Testis (tissue), 2 donors: ENCODE measurements at regions not wholly inside any gene's neighbourhood (a gene's known extent, or its start where the extent isn't known, plus 50 kb on each side); places are given as distances from the start of the nearest gene placed in this dataset.
A peak's percentile ranks its signal among the peaks of the same experiment; 100 is the strongest.

Experiments
- DNase-seq: peaks from one replicate; pipeline ENCODE4 v3.0.0-alpha.2; 2019
- H3K27ac ChIP-seq, 2 donors: fragments of 200-600 bp; sonication (generic); one replicate each; pipeline ENCODE4 v1.5.1; 2019
- H3K27me3 ChIP-seq: fragments of 200-600 bp; sonication (generic); one replicate; pipeline ENCODE4 v1.5.1; 2019
- H3K36me3 ChIP-seq: fragments of 200-600 bp; sonication (generic); one replicate; pipeline ENCODE4 v1.5.1; 2017; ENCODE audit warnings: low read depth; ENCODE audit errors: missing control alignments
- H3K4me1 ChIP-seq: fragments of 200-600 bp; sonication (generic); one replicate; pipeline ENCODE4 v1.5.1; 2019
- H3K4me3 ChIP-seq, 2 donors: fragments of 200-600 bp; sonication (generic); one replicate each; pipeline ENCODE4 v1.5.1; 2017 to 2019
- H3K9me3 ChIP-seq: fragments of 200-600 bp; sonication (generic); one replicate; pipeline ENCODE4 v1.5.1; 2017
- CTCF ChIP-seq, 3 experiments: fragments of 450-650 bp in 2 of 3; fragments of 200-600 bp in 1 of 3; sonication (generic) in 1 of 3; IDR thresholded peaks; one replicate each; pipeline ENCODE4 v1.5.1; 2016 to 2019; ENCODE audit warnings: antibody characterized with exemption in 3 of 3, mild to moderate bottlenecking in 2 of 3, moderate library complexity in 1 of 3
- POLR2A ChIP-seq: fragments of 450-650 bp; IDR thresholded peaks from one replicate; pipeline ENCODE4 v1.6.1; 2017; ENCODE audit warnings: antibody characterized with exemption, mild to moderate bottlenecking, moderate library complexity
- WGBS, 2 donors: methylation state at CpG; one replicate each; pipeline ENCODE4 v1.1.5; 2018; 5-methylcytosine and 5-hydroxymethylcytosine counted together
- intact Hi-C: fragments of 100-400 bp; cut with DNase I; formaldehyde crosslinking; loops from one replicate; pipeline ENCODE4 v1.15.1; 2023; ENCODE audit warnings: low total_unique reads

- WGBS, 2 donors: 93 to 97% methylated on average over 6 of the region's 6 CpGs
- Histone ChIP-seq H3K36me3 (no peaks in the 10 kb centered on the region), H3K27ac (no peak overlapping the region), H3K4me1 (no peaks in the 10 kb centered on the region), H3K27me3 (no peaks in the 10 kb centered on the region), H3K9me3 (no peaks in the 10 kb centered on the region), H3K4me3 (no peak overlapping the region)
- intact Hi-C loops: no loop called here
- DNase-seq: no peak
- TF ChIP-seq CTCF (IDR thresholded peaks at IDR 0.05) (no peak), POLR2A (no peak)
Measured at GRCh38 chr13:88896466-88896865, 1225.3 kb downstream of the SLITRK5 start.

- TF ChIP-seq POLR2A (no peak), CTCF (IDR thresholded peaks at IDR 0.05) (no peak)
- peak overlapping the region in 1 of 2 donors; percentile 57 for H3K27ac ChIP-seq
- H3K9me3 ChIP-seq: no peaks in the 10 kb centered on the region
- no peaks in the 10 kb centered on the region for H3K36me3 ChIP-seq
- 18 to 34% methylated on average over 2 of the region's 2 CpGs for WGBS, 2 donors
- no peaks in the 10 kb centered on the region for H3K4me1 ChIP-seq
- H3K27me3 ChIP-seq: no peaks in the 10 kb centered on the region
- H3K4me3 ChIP-seq: no peak overlapping the region
- DNase-seq: peak; percentile 67
- intact Hi-C loops: no loop called here
Measured at GRCh38 chr13:88908961-88909441, 1237.8 kb downstream of the SLITRK5 start.

- 83 to 89% methylated on average over 3 of the region's 3 CpGs for WGBS, 2 donors
- H3K27me3 ChIP-seq: no peaks in the 10 kb centered on the region
- no peaks in the 10 kb centered on the region for H3K36me3 ChIP-seq
- H3K4me3 ChIP-seq: no peak overlapping the region
- H3K27ac ChIP-seq: no peak overlapping the region
- H3K9me3 ChIP-seq: no peaks in the 10 kb centered on the region
- no peaks in the 10 kb centered on the region for H3K4me1 ChIP-seq
- intact Hi-C loops: no loop called here
- DNase-seq: no peak
- TF ChIP-seq POLR2A (no peak), CTCF (IDR thresholded peaks at IDR 0.05) (no peak)
Measured at GRCh38 chr13:88919970-88920628, 1248.9 kb downstream of the SLITRK5 start.

DNA sequence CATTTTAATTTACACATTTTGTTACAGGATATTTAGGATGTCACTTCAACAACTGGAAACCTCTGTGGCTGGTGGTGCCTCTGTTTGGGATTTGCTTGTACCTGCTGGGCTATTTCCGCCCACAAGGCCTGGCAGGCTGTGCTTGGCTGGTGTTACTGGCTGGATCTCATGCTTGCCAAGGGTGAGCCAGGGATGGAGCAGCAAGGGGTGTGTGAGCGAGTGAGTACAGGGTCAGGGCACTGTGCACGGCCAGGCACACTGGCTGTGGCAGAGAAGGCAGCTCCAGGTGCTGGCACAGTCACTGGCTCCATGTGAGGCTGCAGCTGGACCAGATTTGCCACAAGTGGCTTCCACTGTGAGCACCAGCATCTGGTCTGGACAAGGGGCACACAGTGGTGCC lies 1254.8 kb downstream of the SLITRK5 start:
- TF ChIP-seq CTCF (IDR thresholded peaks at IDR 0.05) (no peak), POLR2A (no peak)
- Histone ChIP-seq H3K27ac (no peak overlapping the region), H3K4me3 (no peak overlapping the region), H3K36me3 (no peaks in the 10 kb centered on the region), H3K9me3 (no peaks in the 10 kb centered on the region), H3K27me3 (no peaks in the 10 kb centered on the region), H3K4me1 (no peaks in the 10 kb centered on the region)
- intact Hi-C loops: no loop called here
- DNase-seq: no peak
- WGBS, 2 donors: 79 to 91% methylated on average over 3 of the region's 3 CpGs

- Histone ChIP-seq H3K27me3 (no peaks in the 10 kb centered on the region), H3K36me3 (no peaks in the 10 kb centered on the region), H3K4me3 (no peak overlapping the region), H3K27ac (no peak overlapping the region), H3K4me1 (no peaks in the 10 kb centered on the region), H3K9me3 (no peaks in the 10 kb centered on the region)
- WGBS, 2 donors: 92 to 100% methylated on average over 2 to 5 of the region's 5 CpGs
- no peak for TF ChIP-seq CTCF (IDR thresholded peaks at IDR 0.05)
- no peak for TF ChIP-seq POLR2A
- DNase-seq: no peak
- intact Hi-C loops: no loop called here
Measured at GRCh38 chr13:88926890-88927502, 1255.8 kb downstream of the SLITRK5 start.
